COLO668 (cell line): ENCODE measurements at regions not wholly inside any gene's neighbourhood (a gene's known extent, or its start where the extent isn't known, plus 50 kb on each side); places are given as distances from the start of the nearest gene placed in this dataset.
A peak's percentile ranks its signal among the peaks of the same experiment; 100 is the strongest.
"Not testable (repeated sequence)": the region's sequence is repeated elsewhere in the genome, so short reads cannot be mapped to it uniquely, and the experiment has no call there.

ENCODE experiments used
- DNase-seq: peaks from one replicate; lab custom pipeline; 2025; ENCODE audit not compliant: unreplicated experiment; lab: John Stamatoyannopoulos, UW

DNA sequence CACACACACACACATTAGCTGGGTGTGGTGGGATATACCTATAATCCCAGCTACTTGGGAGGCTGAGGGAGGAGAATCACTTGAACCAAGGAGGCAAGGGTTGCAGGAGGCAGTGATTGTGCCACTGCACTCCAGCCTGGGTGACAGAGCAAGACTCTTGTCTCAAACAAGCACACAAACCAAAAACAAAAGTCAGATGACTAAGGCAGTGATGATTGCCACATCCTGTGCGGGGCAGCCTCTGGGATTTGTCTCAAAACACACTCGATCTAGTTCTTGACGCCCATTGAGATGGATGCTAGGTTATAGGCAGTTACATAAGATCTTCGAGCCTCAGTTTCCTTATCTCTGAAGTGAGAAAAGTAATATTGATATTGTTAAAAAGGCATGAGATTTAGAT lies 57.8 kb upstream of the NBPF8 start:
- not testable (repeated sequence) for DNase-seq

DNA sequence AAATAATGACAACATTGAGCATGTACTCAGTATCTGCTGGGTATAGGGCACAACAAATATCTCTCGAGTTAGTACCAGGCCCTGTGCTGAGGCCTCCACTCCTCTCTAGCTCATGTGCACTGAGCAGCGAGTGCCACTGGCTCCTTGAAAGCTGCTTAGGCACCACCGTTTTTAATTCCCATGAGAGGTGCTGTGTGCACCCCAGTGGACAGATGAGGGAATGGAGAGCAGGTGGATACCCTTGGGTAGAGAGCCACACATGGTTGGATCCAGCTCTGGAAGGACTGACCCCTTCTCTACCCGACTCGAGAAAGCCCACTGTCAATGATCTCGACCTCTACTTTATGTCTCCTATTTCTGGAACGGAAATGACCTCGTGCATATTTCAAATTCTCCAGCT lies 58.7 kb upstream of the NBPF8 start:
- peak; percentile 12 for DNase-seq

DNA sequence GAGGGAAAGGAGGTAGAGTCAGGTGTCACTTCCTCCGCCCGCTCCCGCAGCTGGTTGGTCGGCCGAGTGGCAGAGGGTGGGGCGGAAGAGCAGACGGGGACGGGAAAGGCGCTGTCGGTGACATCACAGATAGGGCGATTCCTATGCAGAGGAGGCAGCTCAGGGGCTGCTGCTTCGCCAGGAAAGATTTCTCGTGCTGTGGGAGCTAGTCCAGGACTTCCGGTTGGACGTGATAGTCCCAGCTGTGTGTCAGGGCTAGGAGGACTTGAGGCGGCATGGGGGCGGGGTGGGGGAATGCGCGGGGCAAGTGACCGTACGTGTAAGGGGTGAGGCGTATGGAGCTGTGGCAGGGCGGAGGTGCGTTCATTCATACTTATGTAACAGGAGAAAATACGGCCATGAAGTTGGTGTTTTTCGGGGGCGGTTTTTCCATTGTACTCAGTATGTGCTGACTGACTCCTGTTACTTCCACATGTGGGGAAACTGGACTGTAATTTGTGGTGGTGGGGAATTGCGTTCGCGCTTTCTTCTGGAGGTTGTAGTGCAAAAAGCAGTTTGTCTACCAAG lies 60.1 kb upstream of the NBPF8 start:
- peak; percentile 38 for DNase-seq

DNA sequence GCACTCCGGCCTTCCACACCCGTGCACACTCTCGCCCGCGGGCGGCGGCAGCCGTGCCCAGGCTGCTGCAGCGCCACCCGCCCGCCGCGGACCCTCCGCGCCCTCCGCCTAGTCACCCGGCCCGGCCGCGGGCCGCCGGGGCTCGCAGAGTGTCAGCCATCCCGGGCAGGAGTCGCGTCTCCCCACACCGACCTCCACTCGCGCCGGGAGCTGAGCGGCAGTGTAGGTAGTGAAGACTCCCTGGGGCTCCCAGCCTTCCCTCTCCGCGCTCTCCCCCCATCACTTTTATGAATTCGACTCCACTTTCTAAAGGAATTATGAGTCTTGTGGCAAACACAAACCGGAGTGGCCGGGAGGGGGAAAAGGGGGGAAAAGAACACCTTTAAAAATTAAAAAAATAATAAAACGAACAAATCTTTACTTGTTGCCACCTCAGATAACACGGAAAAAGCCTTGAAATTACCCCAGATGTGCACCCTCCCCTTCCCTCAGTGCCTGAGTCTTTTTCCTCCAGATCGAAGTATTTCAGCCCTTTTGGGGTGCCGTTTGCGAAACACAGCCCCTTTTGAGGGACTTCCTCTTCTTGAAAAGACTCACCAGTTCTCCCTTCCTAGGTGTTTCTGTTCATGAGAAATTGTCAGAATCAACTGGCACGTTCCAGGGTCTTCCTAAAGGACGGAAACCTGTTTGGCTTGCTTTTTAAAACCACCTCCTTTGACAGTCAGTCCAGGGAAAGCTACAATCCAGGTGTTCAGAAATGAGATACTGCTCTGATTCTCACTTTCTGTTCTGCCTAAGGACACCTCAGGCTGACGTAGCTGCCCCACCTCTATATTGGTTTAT lies 72.4 kb upstream of the NBPF8 start:
- not testable (repeated sequence) for DNase-seq

DNA sequence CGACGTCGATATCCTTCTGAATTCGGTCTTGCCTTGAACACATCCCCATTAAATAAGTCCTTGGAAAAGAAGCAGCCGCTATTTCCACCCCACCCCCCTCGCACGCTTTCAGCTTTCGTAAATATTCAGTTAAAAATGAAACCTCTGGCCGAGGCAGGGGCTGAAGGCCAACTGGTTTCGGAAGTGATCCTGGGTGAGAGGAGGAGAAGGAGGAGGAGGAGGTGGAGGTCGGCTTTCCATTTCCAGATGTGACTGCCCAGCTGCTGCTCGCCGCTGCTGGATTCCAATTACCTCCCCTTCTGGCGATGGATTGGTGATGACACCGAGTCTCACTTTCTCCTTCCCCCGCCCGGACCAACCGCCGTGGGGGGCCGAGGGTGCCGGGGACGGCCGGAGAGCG lies 73.1 kb upstream of the NBPF8 start:
- not testable (repeated sequence) for DNase-seq

DNA sequence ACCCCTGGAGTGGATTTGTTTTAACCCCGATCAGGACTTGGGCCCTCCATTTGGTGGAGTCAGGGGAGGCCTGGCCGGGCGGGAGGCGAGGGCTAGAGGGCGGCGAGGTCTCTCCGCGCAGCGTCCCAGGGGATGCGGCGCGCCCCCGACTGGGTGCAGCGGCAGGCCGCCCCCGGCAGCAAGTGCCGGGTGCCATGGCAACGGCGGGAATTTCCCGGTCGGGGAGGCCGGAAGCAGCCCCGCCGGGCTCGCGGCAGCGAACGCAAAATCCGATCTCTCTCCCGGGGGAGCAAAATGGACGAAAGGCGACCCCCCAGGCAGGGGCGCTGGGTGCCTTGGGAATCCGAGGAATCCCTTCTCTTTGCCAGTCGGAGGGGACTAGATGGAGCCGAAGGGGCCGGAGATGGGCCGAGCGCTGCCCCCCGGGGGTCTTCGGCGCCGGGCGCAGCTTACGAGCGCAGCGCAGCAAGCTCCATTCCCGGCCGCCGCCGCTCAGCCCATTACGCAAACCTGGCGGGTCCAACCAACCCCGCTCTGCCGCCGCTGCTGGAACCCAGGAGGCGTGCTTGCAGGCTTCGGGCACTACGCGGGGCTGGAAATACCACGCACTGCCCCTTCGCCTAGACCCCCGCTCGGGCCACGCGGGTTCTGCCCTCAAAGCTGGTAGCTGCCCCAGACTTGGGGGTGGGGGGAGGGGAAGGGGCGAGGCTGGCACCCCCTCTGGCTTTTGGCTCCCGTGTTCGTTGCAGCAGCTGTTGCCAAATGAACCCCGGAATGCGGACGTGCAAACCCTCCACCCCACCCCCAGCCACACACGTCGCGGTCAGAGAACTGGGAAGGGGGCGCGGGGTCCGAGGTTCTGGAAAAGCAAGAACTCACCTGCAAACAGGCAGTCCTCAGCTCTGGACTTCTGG lies 73.7 kb upstream of the NBPF8 start:
- not testable (repeated sequence) for DNase-seq

DNA sequence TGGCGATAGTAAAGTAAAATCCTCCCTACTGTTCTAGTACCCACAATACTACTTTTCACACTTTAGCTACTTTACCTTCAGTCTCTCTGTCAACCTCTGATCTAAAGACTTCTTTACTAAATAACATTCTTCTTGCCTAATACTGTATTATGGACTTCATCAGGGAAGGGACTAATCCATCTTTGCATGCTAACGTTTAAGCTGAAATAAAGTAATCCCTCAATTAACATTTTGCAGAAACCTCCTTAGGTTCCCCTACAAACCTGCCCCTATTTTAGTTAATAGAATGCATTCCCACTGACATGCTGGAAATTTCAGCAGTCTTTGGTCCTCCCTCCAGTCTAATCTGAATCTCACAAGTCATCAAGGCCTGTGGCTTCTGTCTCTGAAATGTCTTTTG lies 99.1 kb upstream of the NBPF8 start:
- DNase-seq, result not testable (repeated sequence)

DNA sequence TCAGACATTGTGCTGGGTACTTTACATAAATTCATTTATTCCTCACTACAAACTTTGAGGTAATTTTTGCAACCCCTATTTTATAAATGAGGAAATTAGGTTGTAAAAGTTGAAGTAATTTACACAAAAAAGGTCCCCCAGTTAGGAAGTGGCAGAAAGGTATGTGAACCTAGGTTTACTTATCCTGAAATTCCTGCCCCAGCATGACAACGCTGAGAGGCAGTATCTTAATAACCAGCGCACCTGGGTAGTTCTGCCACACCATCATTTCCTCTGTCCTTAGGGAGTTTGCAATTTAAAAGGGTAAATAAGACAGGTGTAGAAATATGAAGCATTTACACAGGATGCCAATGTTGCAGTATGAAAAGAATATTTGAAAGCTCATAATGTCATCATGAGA lies 102.9 kb upstream of the NBPF8 start:
- not testable (repeated sequence) for DNase-seq

DNA sequence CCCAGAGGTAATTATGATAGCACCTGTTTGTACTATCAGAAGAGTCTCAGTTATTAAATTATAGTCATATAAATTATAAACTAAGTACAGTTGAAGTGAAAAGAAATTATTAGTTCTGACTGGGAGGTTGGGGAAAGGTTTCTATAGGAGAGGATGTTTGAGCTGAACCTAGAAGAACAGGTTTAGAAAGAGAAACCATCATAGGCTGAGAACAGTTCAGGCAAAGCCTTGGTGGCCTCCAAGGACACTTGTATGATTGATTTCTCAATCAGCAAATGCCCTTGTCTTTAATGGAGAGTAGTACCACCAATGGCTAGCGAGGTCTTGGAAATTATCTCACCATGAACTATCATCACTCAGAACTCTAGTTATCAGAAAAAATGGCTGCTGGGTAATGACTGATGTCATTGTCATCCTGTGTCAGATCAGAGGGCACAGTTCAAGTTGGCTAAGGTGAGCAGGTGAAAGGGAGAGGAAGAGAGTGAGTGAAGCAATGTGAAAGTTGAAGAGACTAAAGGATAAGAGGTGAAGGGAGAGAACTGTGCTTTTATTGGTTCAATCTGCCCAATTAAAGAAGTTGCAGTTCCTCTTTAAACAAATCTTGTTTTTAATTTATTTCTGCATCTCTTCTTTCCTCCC lies 105.8 kb upstream of the NBPF8 start:
- DNase-seq, result not testable (repeated sequence)

DNA sequence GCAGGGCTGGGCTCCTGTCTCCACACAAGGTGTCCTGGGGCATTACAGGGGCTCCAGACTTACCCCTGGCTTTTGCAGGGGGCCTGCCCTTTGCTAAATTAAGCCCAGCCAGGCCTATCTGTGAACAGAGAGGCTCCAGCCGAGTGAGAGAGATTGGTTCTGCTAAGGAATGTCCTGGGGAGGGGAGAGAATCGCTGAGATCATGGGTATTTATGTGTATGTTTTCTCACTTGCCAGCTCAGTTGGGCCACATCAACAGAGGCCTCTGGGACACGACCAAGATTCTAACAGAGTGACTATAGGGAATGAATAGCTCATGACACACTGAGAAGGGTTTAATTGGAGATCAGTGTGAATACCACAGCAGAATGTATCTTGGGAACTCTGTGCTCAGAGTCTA lies 109.8 kb upstream of the NBPF8 start:
- not testable (repeated sequence) for DNase-seq

DNA sequence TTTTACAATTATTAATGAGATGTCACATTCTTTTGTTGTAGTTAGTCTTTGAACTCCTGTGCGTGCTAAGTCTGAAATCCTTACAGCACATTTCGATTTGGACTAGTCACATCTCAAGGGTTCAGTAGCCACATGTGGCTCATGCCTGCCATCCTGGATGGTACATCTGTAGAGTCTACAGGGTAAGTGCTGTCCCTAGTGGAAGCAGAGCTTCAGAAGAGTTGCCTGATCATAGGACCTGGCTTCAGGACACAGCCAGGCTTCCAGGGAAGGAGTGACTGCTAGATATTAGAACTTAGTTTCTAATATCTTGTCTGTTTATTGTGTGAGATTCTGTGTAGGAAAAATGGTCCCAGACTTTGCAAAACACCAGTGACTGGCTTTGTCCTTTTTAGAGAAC lies 110.5 kb upstream of the NBPF8 start:
- not testable (repeated sequence) for DNase-seq

DNA sequence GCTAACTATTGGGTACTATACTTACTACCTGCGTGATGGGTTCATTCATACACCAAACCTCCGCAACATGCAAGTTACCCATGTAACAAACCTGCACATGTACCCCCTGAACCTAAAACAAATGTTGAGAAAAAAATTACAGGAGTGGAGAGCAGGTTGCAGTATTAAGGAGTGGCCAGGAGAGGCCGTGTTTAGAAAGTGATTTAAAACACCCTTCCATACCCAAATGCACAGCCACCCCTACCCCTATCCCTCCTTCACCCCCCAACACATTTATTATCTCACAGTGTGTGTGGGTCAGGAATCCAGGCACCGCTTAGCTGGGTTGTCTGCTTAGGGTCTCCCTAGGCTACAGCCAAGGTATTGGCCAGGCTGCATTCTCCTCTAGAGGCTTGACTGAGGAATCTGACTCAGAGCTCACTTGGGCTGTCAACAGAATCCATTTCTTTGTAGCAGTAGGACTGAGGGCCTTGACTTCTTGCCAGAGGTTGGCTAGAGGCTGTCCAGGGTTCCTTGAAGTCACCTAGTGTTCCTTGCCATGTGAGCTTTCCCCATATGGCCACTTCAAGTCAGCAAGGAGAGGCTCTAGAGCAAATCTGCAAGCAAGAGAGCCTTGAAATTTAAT lies 115.3 kb upstream of the NBPF8 start:
- not testable (repeated sequence) for DNase-seq

DNA sequence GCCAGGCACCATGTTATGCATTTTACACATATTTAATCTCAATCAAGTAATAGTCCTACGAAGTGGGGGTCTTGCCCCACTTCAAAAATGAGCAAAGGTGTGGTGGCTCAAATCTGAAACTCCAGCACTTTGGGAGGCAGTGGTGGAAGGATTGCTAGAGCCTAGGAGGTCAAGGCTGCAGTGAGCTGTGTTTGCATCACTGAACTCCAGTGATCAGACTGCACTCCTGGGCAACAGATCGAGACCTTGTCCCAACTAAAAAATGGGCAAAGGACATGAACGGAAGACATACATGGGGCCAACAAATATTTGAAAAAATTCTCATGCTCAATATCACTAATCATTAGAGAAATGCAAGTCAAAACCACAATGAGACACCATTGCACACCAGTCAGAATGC lies 116.3 kb upstream of the NBPF8 start:
- not testable (repeated sequence) for DNase-seq

DNA sequence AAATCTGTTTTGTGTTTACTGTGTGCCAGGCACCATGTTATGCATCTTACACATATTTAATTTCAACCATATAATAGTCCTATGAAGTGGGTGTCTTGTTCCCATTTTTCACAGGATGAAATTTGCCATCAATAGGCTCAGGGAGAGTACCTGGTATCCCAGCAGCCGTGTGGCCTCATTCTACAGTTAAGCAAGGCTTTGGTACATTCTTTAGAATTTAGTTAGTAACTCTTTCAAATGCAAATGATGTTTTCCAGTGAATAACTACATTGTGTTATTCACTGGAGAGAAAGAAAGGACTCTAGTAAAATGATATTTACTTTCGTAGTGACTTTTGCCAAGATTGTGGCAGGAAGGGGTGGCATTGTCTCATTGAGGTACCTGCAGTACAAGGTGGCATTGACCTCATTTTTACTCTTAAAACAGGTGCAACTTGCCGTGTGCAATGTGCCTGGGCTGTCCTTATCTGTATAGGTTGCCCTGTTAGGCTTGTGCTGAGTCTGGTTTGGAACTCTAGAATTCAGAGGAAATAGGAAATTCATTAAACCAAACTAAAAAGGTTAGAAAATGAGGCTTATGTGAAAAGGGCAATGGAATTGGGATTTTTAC lies 117.4 kb upstream of the NBPF8 start:
- not testable (repeated sequence) for DNase-seq

DNA sequence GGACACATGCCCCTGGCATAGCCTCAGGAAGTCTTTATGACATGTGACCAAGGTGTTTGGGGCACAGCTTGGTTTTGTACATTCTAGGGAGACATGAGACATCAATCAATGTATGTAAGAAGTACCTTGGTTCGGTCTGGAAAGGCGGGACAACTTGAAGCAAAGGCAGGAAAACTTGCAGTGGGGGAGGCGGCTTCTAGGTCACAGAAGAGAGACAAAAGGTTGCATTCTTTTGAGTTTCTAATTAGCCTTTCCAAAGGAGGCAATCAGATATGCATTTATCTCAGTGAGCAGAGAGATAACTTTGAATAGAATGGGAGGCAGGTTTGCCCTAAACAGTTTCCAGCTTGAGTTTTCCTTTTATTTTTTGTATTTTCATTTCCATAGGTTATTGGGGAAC lies 113.8 kb upstream of the SEC22B start:
- not testable (repeated sequence) for DNase-seq

DNA sequence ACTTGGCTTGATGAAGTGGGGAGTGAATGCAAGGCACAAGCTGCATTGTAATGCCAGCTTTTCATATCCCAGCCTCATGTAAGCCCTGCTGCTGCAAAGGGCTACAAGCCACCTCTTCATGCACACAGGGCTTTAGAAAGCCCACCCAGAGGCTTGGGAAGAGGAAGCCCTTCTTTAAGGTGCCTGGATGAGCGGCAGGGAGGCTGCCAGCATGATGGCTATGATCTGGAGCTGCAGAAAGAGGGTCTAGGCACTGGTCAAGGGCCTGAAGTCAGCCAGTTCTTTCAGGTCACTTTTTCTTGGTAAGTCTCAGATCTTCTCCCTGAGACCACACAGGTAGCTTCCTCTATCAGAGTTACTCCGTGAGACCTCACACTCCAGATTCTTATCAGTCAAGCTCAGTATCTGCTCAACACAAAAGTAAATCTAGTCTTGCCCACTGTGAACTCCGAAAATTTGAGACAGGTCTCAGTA lies 113.3 kb upstream of the SEC22B start:
- not testable (repeated sequence) for DNase-seq

DNA sequence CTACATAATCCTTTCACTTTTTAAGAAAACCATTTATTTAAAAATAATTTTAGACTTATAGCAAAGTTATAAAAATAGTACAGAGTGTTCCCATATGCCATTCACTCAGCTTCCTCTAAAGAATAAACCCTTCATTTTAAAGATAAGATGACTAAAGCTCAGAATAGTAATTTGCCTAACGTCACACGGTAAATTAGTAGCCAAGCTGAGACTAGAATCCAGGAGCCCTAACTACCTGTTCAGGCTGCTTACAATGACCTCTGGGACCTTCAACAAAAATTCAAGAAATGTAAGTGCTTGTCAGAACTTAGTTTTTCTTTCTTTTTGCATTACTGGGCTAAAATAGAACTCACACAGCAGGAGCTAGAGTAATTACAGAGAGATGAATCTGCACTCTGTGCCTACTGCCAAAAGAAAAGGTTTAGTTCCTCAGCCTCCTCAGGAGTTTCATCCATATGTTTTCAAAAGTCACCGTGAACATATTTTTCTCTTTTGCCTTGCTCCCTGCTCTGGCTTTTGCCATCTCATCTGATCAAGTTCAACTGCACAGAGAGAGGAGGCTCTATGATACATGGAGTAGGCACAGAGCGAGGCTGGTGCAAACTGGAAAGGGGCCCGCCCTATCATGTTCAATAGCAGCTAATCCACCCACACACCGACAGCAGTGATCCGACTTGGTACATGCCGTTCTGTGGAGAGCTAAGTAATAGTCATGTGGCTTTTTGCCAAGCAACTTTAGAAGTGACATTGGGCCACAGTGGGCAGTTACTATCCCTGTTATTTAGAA lies 112.7 kb upstream of the SEC22B start:
- DNase-seq, result not testable (repeated sequence)

DNA sequence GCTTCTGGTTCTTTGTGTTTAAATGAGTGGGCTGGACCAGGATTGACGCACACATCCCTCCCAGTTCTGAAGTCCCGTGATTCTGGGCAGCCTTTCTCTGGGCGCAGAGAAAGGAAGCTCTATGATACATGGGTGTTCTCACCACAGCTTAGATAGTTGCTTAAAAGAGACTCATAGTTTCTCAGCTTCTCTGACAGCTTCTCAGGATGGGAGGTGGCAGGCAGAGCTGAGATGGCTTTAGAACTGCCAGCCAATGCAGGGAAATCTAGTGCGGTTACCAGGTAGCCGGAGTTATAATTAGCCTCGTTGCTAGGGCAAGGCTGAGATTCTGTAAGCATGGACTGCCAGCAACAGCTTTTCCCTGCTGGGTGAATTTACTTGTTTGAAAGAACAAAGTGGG lies 111.8 kb upstream of the SEC22B start:
- DNase-seq, result not testable (repeated sequence)
